H1 (cell line): ENCODE measurements at regions not wholly inside any gene's neighbourhood (a gene's known extent, or its start where the extent isn't known, plus 50 kb on each side); places are given as distances from the start of the nearest gene placed in this dataset.

Experiments used
- CHD7 ChIP-seq: fragments of 300-600 bp; sonication (generic); IDR thresholded peaks from 2 replicates; pipeline ENCODE4 v1.7.1; 2012; ENCODE audit warnings: low read length, moderate library complexity, mild to moderate bottlenecking, inconsistent platforms; ENCODE audit not compliant: insufficient replicate concordance

- no peak for TF ChIP-seq CHD7
Measured at GRCh38 chr16:14011001-14011400, 60.1 kb upstream of the MRTFB start (continued).
